PC-3 (cell line): ENCODE measurements at regions not wholly inside any gene's neighbourhood (a gene's known extent, or its start where the extent isn't known, plus 50 kb on each side); places are given as distances from the start of the nearest gene placed in this dataset.

Experiments
- ATAC-seq: fragments of 200-7000 bp; cut with Tn5 transposase; 2 replicates; pipeline ENCODE4 v1.9.1; 2020; ENCODE audit warnings: mild to moderate bottlenecking, moderate library complexity
- BruUV-seq: library from RNA; stranded (reverse); fragments of 400-500 nt; replicated peaks from 2 replicates; lab custom pipeline; 2021; lab: Mats Ljungman, UMichigan
- CTCF ChIA-PET: fragments of 300-600 bp; sonication (Branson Sonifier 250); formaldehyde crosslinking; loops from one replicate; lab custom pipeline; 2022; ENCODE audit warnings: antibody characterized with exemption; lab: Charles Lee
- POLR2A ChIA-PET: fragments of 300-600 bp; sonication (Branson Sonifier 250); formaldehyde crosslinking; loops from one replicate; lab custom pipeline; 2022; ENCODE audit warnings: antibody characterized with exemption; ENCODE audit not compliant: unreplicated experiment; lab: Charles Lee
- DNase-seq: peaks from one replicate; pipeline ENCODE4 v3.0.0-alpha.2; 2015
- H2AFZ ChIP-seq: fragments of 300-600 bp; sonication (generic); 2 replicates; pipeline ENCODE4 v1.6.0; 2016; ENCODE audit warnings: antibody characterized with exemption, low read length
- H3F3A ChIP-seq: fragments of 300-600 bp; sonication (generic); one replicate; pipeline ENCODE4 v1.6.0; 2017; ENCODE audit warnings: antibody characterized with exemption, low read length, control low read depth, mild to moderate bottlenecking; ENCODE audit not compliant: unreplicated experiment
- H3K27ac ChIP-seq: fragments of 300-600 bp; sonication (generic); 2 replicates; pipeline ENCODE4 v1.5.1; 2016; ENCODE audit warnings: mild to moderate bottlenecking, low read length
- H3K27me3 ChIP-seq: fragments of 300-600 bp; sonication (generic); 2 replicates; pipeline ENCODE4 v1.6.1; 2016; ENCODE audit warnings: low read length, mixed read lengths
- H3K36me3 ChIP-seq: fragments of 300-600 bp; sonication (generic); 2 replicates; pipeline ENCODE4 v1.6.1; 2016; ENCODE audit warnings: low read depth, mixed run types, low read length, mixed read lengths
- H3K4me1 ChIP-seq: fragments of 300-600 bp; sonication (generic); 2 replicates; pipeline ENCODE4 v1.5.1; 2016; ENCODE audit warnings: low read length; ENCODE audit not compliant: insufficient read depth
- H3K4me2 ChIP-seq: fragments of 300-600 bp; sonication (generic); 2 replicates; pipeline ENCODE4 v1.6.0; 2016; ENCODE audit warnings: low read length
- H3K4me3 ChIP-seq: fragments of 300-600 bp; sonication (generic); 2 replicates; pipeline ENCODE4 v1.5.1; 2016; ENCODE audit warnings: mild to moderate bottlenecking, low read length, mixed read lengths
- H3K79me2 ChIP-seq: fragments of 300-600 bp; sonication (generic); 2 replicates; pipeline ENCODE4 v1.6.1; 2017; ENCODE audit warnings: low read length, mixed read lengths
- H3K9ac ChIP-seq: fragments of 300-600 bp; sonication (generic); 2 replicates; pipeline ENCODE4 v1.6.0; 2016; ENCODE audit warnings: mild to moderate bottlenecking, low read length
- H3K9me2 ChIP-seq: fragments of 300-600 bp; sonication (generic); replicated peaks from 2 replicates; pipeline ENCODE4 v1.6.1; 2016; ENCODE audit warnings: mixed run types, low read length, mixed read lengths
- H3K9me3 ChIP-seq: fragments of 300-600 bp; sonication (generic); 2 replicates; pipeline ENCODE4 v1.6.1; 2016; ENCODE audit warnings: low read length, mixed read lengths
- H4K20me1 ChIP-seq: fragments of 300-600 bp; sonication (generic); 2 replicates; pipeline ENCODE4 v1.6.1; 2016; ENCODE audit warnings: low read length, mixed read lengths
- CTCF ChIP-seq: fragments of 300-600 bp; sonication (generic); conservative IDR thresholded peaks from 2 replicates; pipeline ENCODE4 v1.5.1; 2017; ENCODE audit warnings: antibody characterized with exemption, low read depth, mild to moderate bottlenecking, low read length
- EZH2 ChIP-seq: fragments of 300-600 bp; sonication (generic); IDR thresholded peaks from one replicate; pipeline ENCODE4 v1.6.1; 2017; ENCODE audit warnings: antibody characterized with exemption, mild to moderate bottlenecking, low read length; ENCODE audit not compliant: unreplicated experiment
- EZH2phosphoT487 ChIP-seq: fragments of 300-600 bp; sonication (generic); IDR thresholded peaks from 2 replicates; pipeline ENCODE4 v1.6.1; 2018; ENCODE audit warnings: mild to moderate bottlenecking, antibody characterized with exemption, low read length, borderline replicate concordance
- intact Hi-C: fragments of 100-400 bp; cut with micrococcal nuclease; formaldehyde crosslinking; loops from 2 replicates; pipeline ENCODE4 v1.9.0; 2023

- Histone ChIP-seq H3K4me1 (no peaks in the 10 kb centered on the region), H3K27me3 (no peaks in the 10 kb centered on the region), H3K79me2 (no peaks in the 10 kb centered on the region), H3K27ac (no peak overlapping the region), H2AFZ (no peak overlapping the region), H3K4me3 (no peak overlapping the region), H3K9me2 (no peaks in the 10 kb centered on the region), H3F3A (no peaks in the 10 kb centered on the region), H3K4me2 (no peak overlapping the region), H3K9me3 (no peaks in the 10 kb centered on the region), H3K36me3 (no peaks in the 10 kb centered on the region), H3K9ac (no peak overlapping the region), H4K20me1 (no peaks in the 10 kb centered on the region)
- ATAC-seq (no peak), DNase-seq (no peak)
- no TSS peak for BruUV-seq
- POLR2A ChIA-PET: interaction anchor here (0.7 kb wide), 1 partner anchor 486 kb away, joined by 5 read pairs; no protein-coding TSS in a partner anchor
- CTCF ChIA-PET: no interaction called here
- intact Hi-C loops: no loop called here
- TF ChIP-seq EZH2 (no peak), CTCF (no peak), EZH2phosphoT487 (no peak)
Observed at GRCh38 chr7:13794581-13794980, 194.9 kb downstream of the ETV1 start.

GRCh38 chr7:13797545-13797944, 191.9 kb downstream of the ETV1 start:
- CTCF ChIA-PET: no interaction called here
- BruUV-seq: no TSS peak
- intact Hi-C loops: no loop called here

More at GRCh38 chr7:13797545-13797944, 191.9 kb downstream of the ETV1 start:
- H3K9me3 ChIP-seq: no peaks in the 10 kb centered on the region
- no peaks in the 10 kb centered on the region for H4K20me1 ChIP-seq
- H3K9ac ChIP-seq: no peak overlapping the region
- H3K9me2 ChIP-seq: no peaks in the 10 kb centered on the region
- no peaks in the 10 kb centered on the region for H3K36me3 ChIP-seq
- POLR2A ChIA-PET: no interaction called here
- no peaks in the 10 kb centered on the region for H3K79me2 ChIP-seq
- DNase-seq (no peak), ATAC-seq (no peak)
- H3K27me3 ChIP-seq: no peaks in the 10 kb centered on the region
- TF ChIP-seq EZH2: no peak
- TF ChIP-seq CTCF: no peak
- TF ChIP-seq EZH2phosphoT487: no peak
- H2AFZ ChIP-seq: no peak overlapping the region
- H3F3A ChIP-seq: no peaks in the 10 kb centered on the region
- no peak overlapping the region for H3K27ac ChIP-seq
- H3K4me1 ChIP-seq: peaks cover 14% of the 10 kb centered on the region
- no peak overlapping the region for H3K4me3 ChIP-seq
- H3K4me2 ChIP-seq: no peak overlapping the region
